Sigmoid colon (tissue), 6 donors: ENCODE measurements at regions not wholly inside any gene's neighbourhood (a gene's known extent, or its start where the extent isn't known, plus 50 kb on each side); places are given as distances from the start of the nearest gene placed in this dataset.
A peak's percentile ranks its signal among the peaks of the same experiment; 100 is the strongest.

ENCODE experiments used
- DNase-seq: peaks from one replicate; pipeline ENCODE4 v3.0.0-alpha.2; 2019
- H3K27ac ChIP-seq, 4 donors: fragments of 200-600 bp; sonication (generic); one replicate each; pipeline ENCODE4 v1.5.1; 2016 to 2019; ENCODE audit warnings: mild to moderate bottlenecking in 1 of 4
- H3K27me3 ChIP-seq, 3 donors: fragments of 200-600 bp; sonication (generic); one replicate each; pipeline ENCODE4 v1.5.1; 2019; ENCODE audit warnings: mild to moderate bottlenecking in 1 of 3
- H3K36me3 ChIP-seq, 4 donors: fragments of 200-600 bp; sonication (generic); one replicate each; pipeline ENCODE4 v1.5.1; 2016 to 2019
- H3K4me1 ChIP-seq, 4 donors: fragments of 200-600 bp; sonication (generic); one replicate each; pipeline ENCODE4 v1.5.1; 2017 to 2019
- H3K4me3 ChIP-seq, 4 donors: fragments of 200-600 bp; sonication (generic); one replicate each; pipeline ENCODE4 v1.5.1; 2017 to 2019; ENCODE audit warnings: mild to moderate bottlenecking in 2 of 4, moderate library complexity in 1 of 4
- H3K9me3 ChIP-seq, 4 donors: fragments of 200-600 bp in 3 of 4; sonication (generic) in 3 of 4; one replicate each; pipeline versions ENCODE4 v1.5.1 to v1.6.1; 2013 to 2019
- CTCF ChIP-seq, 4 experiments: fragments of 450-650 bp in 3 of 4; fragments of 200-600 bp in 1 of 4; IDR thresholded peaks; one replicate each; pipeline ENCODE4 v1.5.1; 2016 to 2019; ENCODE audit warnings: antibody characterized with exemption in 4 of 4, mild to moderate bottlenecking in 3 of 4, moderate library complexity in 2 of 4
- EP300 ChIP-seq, 4 donors: sonication (generic); formaldehyde crosslinking; IDR thresholded peaks; one replicate each; pipeline ENCODE4 v1.6.1; 2017; ENCODE audit warnings: antibody characterized with exemption in 4 of 4
- POLR2A ChIP-seq, 2 donors: fragments of 450-650 bp; IDR thresholded peaks; one replicate each; pipeline ENCODE4 v1.6.1; 2016; ENCODE audit warnings: antibody characterized with exemption in 2 of 2, mild to moderate bottlenecking in 2 of 2, moderate library complexity in 2 of 2
- POLR2AphosphoS5 ChIP-seq, 4 donors: sonication (generic); formaldehyde crosslinking; IDR thresholded peaks; one replicate each; pipeline ENCODE4 v1.6.1; 2017; ENCODE audit warnings: antibody characterized with exemption in 4 of 4
- WGBS, 2 donors: extraction: QIAGEN DNeasy Blood & Tissue Kit; methylation state at CpG; one replicate each; pipeline ENCODE4 v1.1.7; 2013; 5-methylcytosine and 5-hydroxymethylcytosine counted together
- intact Hi-C: fragments of 100-400 bp; cut with DNase I; formaldehyde crosslinking; loops from one replicate; pipeline ENCODE4 v1.15.1; 2023
- donor health status: healthy with polysubstance abuse.
- donor health status: healthy.

- no peak for TF ChIP-seq EP300 (IDR thresholded peaks at IDR 0.05)
- TF ChIP-seq POLR2AphosphoS5 (IDR thresholded peaks at IDR 0.05): no peak
- TF ChIP-seq POLR2A (IDR thresholded peaks at IDR 0.05): no peak
- TF ChIP-seq CTCF (IDR thresholded peaks at IDR 0.05): no peak
- intact Hi-C loops: no loop called here
- Histone ChIP-seq H3K4me1 (peaks cover 0 to 10% (median 0%) of the 10 kb centered on the region in 4 donors), H3K27ac (no peak overlapping the region), H3K4me3 (no peak overlapping the region), H3K27me3 (no peaks in the 10 kb centered on the region), H3K9me3 (no peaks in the 10 kb centered on the region), H3K36me3 (no peaks in the 10 kb centered on the region)
- DNase-seq: no peak
- 0 to 29% methylated on average over 1 of the region's 1 CpG for WGBS, 2 donors
Observed at GRCh38 chr7:80350430-80350829, 161.4 kb downstream of the GNAT3 start.

- Histone ChIP-seq H3K27me3 (no peaks in the 10 kb centered on the region), H3K4me3 (no peak overlapping the region), H3K27ac (no peak overlapping the region), H3K36me3 (no peaks in the 10 kb centered on the region), H3K4me1 (peaks cover 0 to 10% (median 0%) of the 10 kb centered on the region in 4 donors), H3K9me3 (no peaks in the 10 kb centered on the region)
- TF ChIP-seq POLR2AphosphoS5 (IDR thresholded peaks at IDR 0.05) (no peak), POLR2A (IDR thresholded peaks at IDR 0.05) (no peak), EP300 (IDR thresholded peaks at IDR 0.05) (no peak), CTCF (IDR thresholded peaks at IDR 0.05) (no peak)
- no peak for DNase-seq
- intact Hi-C loops: no loop called here
- 76 to 80% methylated on average over 2 of the region's 2 CpGs for WGBS, 2 donors
Observed at GRCh38 chr7:80348223-80348622, 163.6 kb downstream of the GNAT3 start.

- H3K27ac ChIP-seq: no peak overlapping the region
- no peaks in the 10 kb centered on the region for H3K27me3 ChIP-seq
- no peak for DNase-seq
- no peak for TF ChIP-seq EP300 (IDR thresholded peaks at IDR 0.05)
- no peak for TF ChIP-seq CTCF (IDR thresholded peaks at IDR 0.05)
- TF ChIP-seq POLR2A (IDR thresholded peaks at IDR 0.05): no peak
- no peak for TF ChIP-seq POLR2AphosphoS5 (IDR thresholded peaks at IDR 0.05)
- 97 to 98% methylated on average over 1 of the region's 1 CpG for WGBS, 2 donors
- intact Hi-C loops: no loop called here
- peaks cover 0 to 10% (median 0%) of the 10 kb centered on the region in 4 donors for H3K4me1 ChIP-seq
- H3K36me3 ChIP-seq: no peaks in the 10 kb centered on the region
- H3K9me3 ChIP-seq: no peaks in the 10 kb centered on the region
- H3K4me3 ChIP-seq: no peak overlapping the region
Observed at GRCh38 chr7:80347173-80347572, 164.7 kb downstream of the GNAT3 start.

- Histone ChIP-seq H3K9me3 (no peaks in the 10 kb centered on the region), H3K36me3 (no peaks in the 10 kb centered on the region), H3K4me3 (no peak overlapping the region), H3K4me1 (peaks cover 0 to 10% (median 0%) of the 10 kb centered on the region in 4 donors), H3K27me3 (no peaks in the 10 kb centered on the region), H3K27ac (no peak overlapping the region)
- TF ChIP-seq POLR2A (IDR thresholded peaks at IDR 0.05): no peak
- TF ChIP-seq CTCF (IDR thresholded peaks at IDR 0.05): no peak
- peak in 1 of 4 donors; percentile 17 for TF ChIP-seq POLR2AphosphoS5 (IDR thresholded peaks at IDR 0.05)
- intact Hi-C loops: no loop called here
- DNase-seq: no peak
- WGBS, 2 donors: 73 to 83% methylated on average over 3 of the region's 3 CpGs
Observed at GRCh38 chr7:80346704-80347103, 165.2 kb downstream of the GNAT3 start.

- no peaks in the 10 kb centered on the region for H3K9me3 ChIP-seq
- H3K36me3 ChIP-seq: no peaks in the 10 kb centered on the region
- peak overlapping the region in 1 of 4 donors; percentile 37 for H3K27ac ChIP-seq
- TF ChIP-seq POLR2AphosphoS5 (IDR thresholded peaks at IDR 0.05) (no peak), CTCF (IDR thresholded peaks at IDR 0.05) (no peak), EP300 (IDR thresholded peaks at IDR 0.05) (no peak), POLR2A (IDR thresholded peaks at IDR 0.05) (no peak)
- intact Hi-C loops: no loop called here
- no peaks in the 10 kb centered on the region for H3K27me3 ChIP-seq
- no peak for DNase-seq
- H3K4me3 ChIP-seq: no peak overlapping the region
- whole genome bisulfite sequencing, 2 donors: 8 to 38% methylated on average over 7 of the region's 7 CpGs
- peaks cover 0 to 20% (median 6%) of the 10 kb centered on the region in 4 donors for H3K4me1 ChIP-seq
Observed at GRCh38 chr7:80335511-80336231, 176.2 kb downstream of the GNAT3 start.
